Ishikawa (cell line): ENCODE measurements at regions not wholly inside any gene's neighbourhood (a gene's known extent, or its start where the extent isn't known, plus 50 kb on each side); places are given as distances from the start of the nearest gene placed in this dataset.

Experiments used
- CEBPB ChIP-seq: IDR thresholded peaks from 2 replicates; pipeline ENCODE4 v1.6.1; 2012
- EGR1 ChIP-seq: IDR thresholded peaks from 2 replicates; pipeline ENCODE4 v1.6.1; 2012
- EP300 ChIP-seq: IDR thresholded peaks from 2 replicates; pipeline ENCODE4 v1.6.1; 2012; ENCODE audit warnings: borderline replicate concordance
- FOXM1 ChIP-seq: IDR thresholded peaks from 2 replicates; pipeline ENCODE4 v1.6.1; 2012; ENCODE audit warnings: low read depth, borderline replicate concordance
- NFIC ChIP-seq: IDR thresholded peaks from 2 replicates; pipeline ENCODE4 v1.6.1; 2012
- RAD21 ChIP-seq: IDR thresholded peaks from 2 replicates; pipeline ENCODE4 v1.6.1; 2012; ENCODE audit warnings: low read depth
- TCF12 ChIP-seq: IDR thresholded peaks from 2 replicates; pipeline ENCODE4 v1.6.1; 2012; ENCODE audit warnings: low read depth
- TEAD4 ChIP-seq: IDR thresholded peaks from 2 replicates; pipeline ENCODE4 v1.6.1; 2012

- TF ChIP-seq FOXM1 (no peak), CEBPB (no peak), TCF12 (no peak), NFIC (no peak), TEAD4 (no peak), EP300 (no peak), EGR1 (no peak), RAD21 (no peak)
These were observed 245.0 kb upstream of the ADAMTS9 start for GRCh38 chr3:64932666-64933342.
